Stimulated activated CD4-positive, alpha-beta T cell treated with anti-CD3 and anti-CD28 coated beads, Interleukin-15, amount 100 ng/mL, for 24 hours (primary cell): ENCODE measurements at regions not wholly inside any gene's neighbourhood (a gene's known extent, or its start where the extent isn't known, plus 50 kb on each side); places are given as distances from the start of the nearest gene placed in this dataset.
"Not testable (repeated sequence)": the region's sequence is repeated elsewhere in the genome, so short reads cannot be mapped to it uniquely, and the experiment has no call there.

Experiments used
- DNase-seq: peaks from one replicate; pipeline ENCODE4 v3.0.0-alpha.2; 2020

DNA sequence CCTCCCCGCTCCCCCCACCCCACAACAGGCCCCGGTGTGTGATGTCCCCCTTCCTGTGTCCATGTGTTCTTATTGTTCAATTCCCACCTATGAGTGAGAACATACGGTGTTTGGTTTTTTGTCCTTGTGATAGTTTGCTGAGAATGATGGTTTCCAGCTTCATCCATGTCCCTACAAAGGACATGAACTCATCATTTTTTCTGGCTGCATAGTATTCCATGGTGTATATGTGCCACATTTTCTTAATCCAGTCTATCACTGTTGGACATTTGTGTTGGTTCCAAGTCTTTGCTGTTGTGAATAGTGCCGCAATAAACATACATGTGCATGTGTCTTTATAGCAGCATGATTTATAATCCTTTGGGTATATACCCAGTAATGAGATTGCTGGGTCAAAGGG is 104.3 kb downstream of the MTPN start:
- DNase-seq = not testable (repeated sequence)

DNA sequence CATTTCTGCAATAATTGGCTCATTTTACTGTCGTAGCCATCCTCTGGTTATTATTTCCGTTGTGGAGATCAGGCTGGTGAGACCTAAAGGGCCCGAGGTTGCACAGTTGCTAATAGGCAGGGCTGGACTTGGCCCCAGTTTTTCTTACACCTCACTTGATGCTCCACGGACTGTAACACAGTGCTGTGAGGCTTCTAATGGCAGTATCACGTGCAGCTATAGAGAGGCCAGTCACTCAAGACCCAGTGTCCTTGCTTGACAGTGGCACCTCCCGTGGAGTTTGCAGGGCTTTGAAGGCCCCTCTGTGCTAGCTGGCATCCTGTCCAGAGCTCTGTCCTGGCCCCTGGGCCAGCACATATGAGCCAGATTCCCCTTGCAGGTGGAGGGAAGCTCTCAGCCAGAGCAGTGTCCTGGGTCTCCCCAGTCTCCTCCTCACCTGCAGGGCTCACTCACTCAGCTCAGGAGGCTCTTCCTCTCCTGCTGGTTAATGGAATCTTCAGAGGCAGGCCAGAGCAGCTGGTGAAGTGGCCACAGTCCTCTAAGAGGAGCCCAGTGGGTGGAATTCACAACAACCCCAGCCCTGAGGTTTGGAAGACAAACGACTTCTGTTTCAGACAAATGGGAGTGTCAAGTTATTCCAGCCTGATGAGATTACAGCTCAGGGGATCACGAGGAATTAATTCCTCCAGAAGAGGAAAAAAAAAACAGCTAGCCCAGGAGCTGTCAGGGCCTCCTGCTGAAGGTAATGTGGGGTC is 114.2 kb upstream of the FAM180A start:
- no peak for DNase-seq

DNA sequence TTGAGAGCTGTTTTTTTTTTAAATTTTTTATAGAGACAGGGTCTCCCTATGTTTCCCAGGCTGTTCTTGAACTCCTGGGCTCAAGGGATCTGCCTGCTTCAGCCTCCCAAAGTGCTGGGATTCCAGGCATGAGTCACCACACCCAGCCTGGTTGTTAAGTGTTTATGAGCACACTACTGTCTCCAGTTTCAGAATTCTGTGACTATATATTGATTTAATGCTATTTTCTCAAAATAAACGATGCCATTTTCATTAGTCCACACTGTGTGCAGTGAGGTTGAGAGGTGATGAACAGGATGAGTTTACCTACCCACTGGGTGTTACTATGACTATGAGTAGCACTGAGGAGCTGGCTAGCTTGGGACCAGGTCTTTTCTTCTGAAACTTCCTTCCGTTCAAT is 110.9 kb upstream of the FAM180A start:
- DNase-seq = no peak

- DNase-seq = no peak
Observed at GRCh38 chr7:135858851-135859250, 110.2 kb upstream of the FAM180A start.

DNA sequence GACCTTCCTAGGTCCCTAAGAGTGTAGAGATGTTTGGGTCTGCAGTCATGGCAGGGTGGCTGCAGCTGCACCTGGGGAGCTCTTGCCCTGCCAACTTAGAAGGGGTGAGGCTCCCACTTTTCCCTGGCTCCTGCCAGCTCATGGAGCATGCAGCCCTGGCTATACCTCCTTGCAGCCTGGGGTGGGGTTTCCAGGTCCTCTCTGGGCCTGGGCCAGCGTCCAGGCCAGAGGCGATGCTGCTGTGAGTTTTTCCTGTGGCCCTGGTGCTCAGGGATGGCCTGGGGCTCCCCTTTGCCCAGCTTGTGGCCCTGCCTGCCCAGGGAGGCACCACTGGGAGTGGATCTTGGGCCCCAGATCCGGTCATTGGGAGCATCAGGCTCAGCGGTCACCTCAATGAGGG is 109.8 kb upstream of the FAM180A start:
- DNase-seq = no peak

GRCh38 chr7:135857519-135858274 is 109.1 kb upstream of the FAM180A start:
- no peak for DNase-seq

DNA sequence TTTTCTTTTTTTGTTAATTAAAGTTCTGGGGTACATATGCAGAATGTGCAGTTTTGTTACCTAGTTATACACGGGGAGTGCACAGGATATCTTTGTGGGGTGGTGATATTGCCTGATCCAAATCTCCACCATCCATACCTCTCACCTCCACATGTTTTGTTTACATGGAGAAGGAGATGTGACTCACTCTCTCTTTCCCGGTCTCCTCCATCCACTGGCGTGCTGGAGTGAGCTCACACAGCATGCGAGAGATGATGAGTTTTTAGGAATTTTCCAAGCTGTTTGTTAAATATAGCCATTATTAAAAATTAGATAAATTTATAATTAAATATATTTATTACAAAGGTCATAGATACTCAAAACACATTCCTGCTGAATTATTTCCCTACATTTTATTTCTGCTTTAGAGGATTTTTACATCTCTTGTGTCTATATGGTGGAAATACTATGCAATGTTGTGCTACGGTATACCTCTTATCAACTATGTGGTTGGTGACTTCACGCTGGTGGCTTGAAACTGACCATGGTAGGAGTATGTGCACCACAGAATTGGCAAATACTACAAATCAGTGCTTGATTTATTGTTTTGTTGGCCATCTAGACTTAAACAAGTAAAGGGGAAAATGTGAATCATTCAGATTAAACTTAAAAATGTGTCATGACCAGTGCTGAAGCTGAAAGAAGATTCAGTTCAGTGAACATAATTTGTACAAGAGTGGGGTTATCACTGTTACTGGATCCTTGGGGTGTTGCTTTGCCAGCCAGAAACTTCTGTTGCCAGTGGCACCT is 107.9 kb upstream of the FAM180A start:
- no peak for DNase-seq

GRCh38 chr7:135855846-135856245 is 107.2 kb upstream of the FAM180A start:
- DNase-seq = no peak

DNA sequence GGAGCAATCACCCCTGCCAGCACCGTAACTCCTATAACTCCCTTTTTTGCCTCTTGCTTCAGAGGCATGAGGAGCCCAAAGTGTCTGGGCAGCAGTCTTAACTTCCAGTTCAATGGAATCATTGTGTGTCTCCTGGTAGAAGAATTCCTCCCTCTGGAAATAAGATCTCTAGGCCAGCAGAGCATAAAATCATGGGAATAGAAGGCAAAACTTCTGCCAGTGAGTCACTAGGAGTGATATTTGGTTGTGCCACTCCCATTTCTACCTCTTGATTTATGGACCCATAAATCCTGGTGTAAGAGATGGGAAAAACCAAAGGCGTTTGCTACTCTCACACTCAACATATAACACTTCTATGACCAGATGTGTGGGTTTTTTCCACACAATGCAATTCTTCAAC is 104.9 kb upstream of the FAM180A start:
- no peak for DNase-seq

- no peak for DNase-seq
Observed at GRCh38 chr7:135853008-135853407, 104.4 kb upstream of the FAM180A start.

- no peak for DNase-seq
Observed at GRCh38 chr7:135847242-135847641, 98.6 kb upstream of the FAM180A start.

DNA sequence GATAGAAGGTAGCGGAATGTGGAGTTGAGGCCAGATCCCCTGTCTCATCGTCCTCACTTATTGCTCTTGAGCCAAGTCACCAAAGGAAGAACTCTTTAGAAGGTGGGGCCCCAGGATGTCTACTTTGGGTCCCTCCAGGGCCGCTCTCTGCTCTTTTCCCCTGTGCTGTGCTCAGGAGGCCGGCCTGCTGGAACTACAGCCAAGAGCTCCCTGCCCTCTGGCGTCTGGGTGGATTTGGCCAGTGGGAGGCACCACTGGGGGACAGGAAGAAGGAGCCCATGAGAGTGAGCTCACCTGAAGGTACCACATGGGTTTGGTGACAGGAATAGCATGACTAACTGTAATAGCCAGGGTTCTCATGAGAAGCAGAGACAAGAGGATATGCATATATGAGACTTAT is 97.7 kb upstream of the FAM180A start:
- no peak for DNase-seq

GRCh38 chr7:135845415-135846075 is 96.9 kb upstream of the FAM180A start:
- no peak for DNase-seq

- no peak for DNase-seq
Observed at GRCh38 chr7:135844903-135845302, 96.3 kb upstream of the FAM180A start.

DNA sequence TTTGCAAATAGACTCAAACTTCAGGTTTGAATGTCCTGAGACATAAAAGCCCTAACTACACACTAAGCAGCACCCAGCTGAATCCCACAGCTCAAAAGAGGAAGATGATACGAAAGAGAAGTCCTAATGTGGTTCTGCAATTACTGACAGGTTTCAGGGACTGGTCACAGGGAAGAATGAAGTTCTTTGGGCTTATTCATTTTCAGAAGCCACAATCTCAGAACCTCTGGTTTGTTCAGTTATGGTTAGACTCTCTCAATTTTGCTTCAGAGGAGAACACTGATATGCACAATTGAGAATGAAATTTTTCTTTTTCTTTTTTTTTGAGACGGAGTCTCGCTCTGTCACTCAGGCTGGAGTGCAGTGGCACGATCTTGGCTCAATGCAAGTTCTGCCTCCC is 94.6 kb upstream of the FAM180A start:
- no peak for DNase-seq

GRCh38 chr7:135842446-135843179 is 94.0 kb upstream of the FAM180A start:
- DNase-seq = no peak

DNA sequence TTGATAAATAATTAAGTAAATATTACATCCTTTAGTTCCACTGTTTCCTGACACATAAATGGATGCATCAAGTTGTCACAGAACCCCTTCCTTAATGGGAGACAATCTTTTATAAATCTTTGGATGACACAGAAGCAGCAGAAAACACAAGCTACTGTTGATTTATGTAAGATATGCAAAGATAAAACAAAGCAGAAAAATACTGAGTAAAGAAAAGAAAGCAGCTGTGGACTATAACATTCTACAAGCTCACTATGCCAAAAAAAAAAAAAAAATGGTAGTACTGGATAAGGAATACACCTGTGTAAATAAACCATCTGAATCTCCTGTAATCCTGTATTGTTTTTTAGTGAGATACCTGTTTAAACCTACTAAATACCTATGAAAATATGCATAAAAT is 92.0 kb upstream of the FAM180A start:
- DNase-seq = no peak

GRCh38 chr7:135837675-135838074 is 89.1 kb upstream of the FAM180A start:
- no peak for DNase-seq

DNA sequence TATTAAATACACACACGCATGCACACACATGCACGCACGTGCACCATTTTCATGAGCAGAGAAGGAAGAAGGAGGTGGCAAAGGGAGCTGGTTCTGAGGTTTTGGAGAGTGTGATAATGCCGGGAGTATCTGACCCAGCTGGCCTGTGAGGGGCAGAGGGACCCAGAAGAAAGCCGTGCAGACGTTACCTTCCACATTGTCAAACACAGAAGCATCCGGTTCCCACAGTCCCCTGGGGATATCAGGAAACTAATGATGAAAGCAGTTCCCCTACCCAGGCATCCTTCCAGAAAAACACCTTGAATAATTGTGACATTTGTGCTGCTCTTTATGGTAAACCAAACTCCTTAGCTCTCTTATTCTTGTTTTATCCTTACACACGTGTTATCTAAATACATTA is 85.7 kb upstream of the FAM180A start:
- DNase-seq = no peak

DNA sequence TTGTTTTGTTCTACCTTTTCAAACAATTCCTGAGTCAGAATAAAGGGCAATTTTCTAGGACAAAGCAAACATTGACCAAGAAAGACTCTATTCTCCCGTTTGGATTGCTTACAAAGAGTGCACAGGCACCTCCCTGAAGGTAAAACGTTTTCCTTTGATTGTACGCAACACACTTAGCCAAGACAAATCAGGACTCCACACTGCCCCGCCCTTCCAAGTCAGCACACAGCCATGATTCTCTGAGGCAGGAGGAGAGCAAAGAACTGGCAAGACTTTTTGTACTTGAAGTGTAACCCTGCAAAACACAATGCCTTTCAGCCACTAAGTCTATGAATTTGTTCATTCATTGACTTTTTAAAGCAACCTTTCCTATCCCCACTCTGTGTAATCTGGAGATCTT is 85.0 kb upstream of the FAM180A start:
- no peak for DNase-seq

DNA sequence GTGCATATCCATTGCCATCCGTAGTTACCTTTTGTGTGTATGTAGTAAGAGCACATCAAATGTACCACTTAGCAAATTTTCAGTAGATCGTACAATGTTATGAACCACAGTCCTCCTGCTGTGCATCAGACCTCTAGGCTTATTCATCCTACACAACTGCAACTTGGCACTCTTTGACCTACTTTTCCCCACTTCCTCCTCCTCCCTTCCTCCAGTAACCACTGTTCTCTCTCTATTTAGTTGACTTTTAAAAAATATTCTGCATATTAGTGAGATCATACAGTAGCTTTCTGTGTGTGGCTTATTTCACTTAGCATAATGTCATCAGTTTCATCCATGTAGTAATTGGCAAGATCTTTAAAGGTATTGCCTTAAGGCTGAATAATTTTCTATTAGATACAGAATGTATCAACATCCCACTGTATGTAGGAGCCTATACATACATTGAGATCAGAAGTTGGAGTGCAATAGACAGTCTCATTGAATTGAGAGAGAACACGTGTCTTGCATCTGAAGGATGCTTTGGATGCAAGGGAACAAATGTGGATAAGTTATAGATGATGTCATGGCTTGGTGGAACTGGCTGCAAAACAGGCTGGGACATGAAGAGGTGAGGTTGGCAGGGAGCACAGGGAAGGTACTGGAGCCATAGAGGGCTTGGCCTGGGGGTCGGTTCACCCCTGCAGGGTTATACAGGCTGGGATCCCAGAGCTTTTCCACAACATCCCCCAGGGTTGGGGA is 83.0 kb upstream of the FAM180A start:
- no peak for DNase-seq

GRCh38 chr7:135828604-135829003 is 80.0 kb upstream of the FAM180A start:
- no peak for DNase-seq
